ENCODE measurements at regions not wholly inside any gene's neighbourhood (a gene's known extent, or its start where the extent isn't known, plus 50 kb on each side); places are given as distances from the start of the nearest gene placed in this dataset.
"Not testable (repeated sequence)": the region's sequence is repeated elsewhere in the genome, so short reads cannot be mapped to it uniquely, and the experiment has no call there.

GRCh38 chr2:185522472-185522871 lies 216.1 kb upstream of the FSIP2 start:
- no peak overlapping the region for H3K9ac ChIP-seq (ENCODE audit: low read depth, low read length)
- H2AK5ac ChIP-seq (ENCODE audit: low read depth, low read length), result no peak overlapping the region
- H3K18ac ChIP-seq (ENCODE audit: low read depth, low read length), result no peak overlapping the region
- no peak overlapping the region for H3K4ac ChIP-seq (ENCODE audit: low read depth, low read length)
- no peak overlapping the region for H3K27ac ChIP-seq (ENCODE audit: insufficient read depth, low read length)
- no peak overlapping the region for H3K4me2 ChIP-seq (ENCODE audit: low read depth, low read length)
- intact Hi-C loops (cut with micrococcal nuclease), result no loop called here
- H3K14ac ChIP-seq (replicated peaks; ENCODE audit: low read depth, low read length), result no peak overlapping the region
- no peak overlapping the region for H4K91ac ChIP-seq (ENCODE audit: insufficient read depth, low read depth, low read length)
- in situ Hi-C loops (cut with MboI; ENCODE audit: low sequenced_read_pairs), result no loop called here
- no peaks in the 10 kb centered on the region for H3K9me1 ChIP-seq (ENCODE audit: insufficient read depth, low read length)
- H2BK15ac ChIP-seq (ENCODE audit: low read depth, low read length), result no peak overlapping the region
- no peaks in the 10 kb centered on the region for H3K27me3 ChIP-seq (ENCODE audit: control insufficient read depth, insufficient read depth, low read length)
- H4K5ac ChIP-seq (ENCODE audit: low read depth, low read length), result no peak overlapping the region
- H4K20me1 ChIP-seq (ENCODE audit: insufficient read depth, low read length), result no peaks in the 10 kb centered on the region
- H3K9me3 ChIP-seq (ENCODE audit: control insufficient read depth, insufficient read depth, low read length), result peaks cover 16% of the 10 kb centered on the region; the same call in 1 of the 2 replicates
- H3K4me3 ChIP-seq (ENCODE audit: insufficient read depth, low read depth, low read length), result no peak overlapping the region
- no peaks in the 10 kb centered on the region for H3K79me1 ChIP-seq (ENCODE audit: low read depth in 1 of 2, low read length in 2 of 2)
- H4K8ac ChIP-seq (ENCODE audit: low read depth in 2 of 2, low read length in 2 of 2), result no peak overlapping the region
- H2BK120ac ChIP-seq (ENCODE audit: low read depth, low read length), result no peak overlapping the region
- H2AFZ ChIP-seq (replicated peaks; ENCODE audit: low read length, poor library complexity), result no peak overlapping the region
- H3K23ac ChIP-seq (ENCODE audit: low read depth, low read length), result no peak overlapping the region
- no peak overlapping the region for H2BK20ac ChIP-seq (ENCODE audit: low read depth, low read length)
- H3K4me1 ChIP-seq (ENCODE audit: control insufficient read depth, insufficient read depth, low read length), result no peaks in the 10 kb centered on the region
- no peak overlapping the region for H2BK5ac ChIP-seq (ENCODE audit: low read depth, low read length, poor library complexity, severe bottlenecking)
- H3K36me3 ChIP-seq (ENCODE audit: control insufficient read depth, insufficient read depth, low read length), result no peaks in the 10 kb centered on the region
- CTCF ChIA-PET, result no interaction called here
- no peak overlapping the region for H2AK9ac ChIP-seq (replicated peaks; ENCODE audit: low read depth, low read length, poor library complexity)
- dilution Hi-C loops (cut with HindIII; ENCODE audit: low sequenced_read_pairs, unreplicated experiment), result no loop called here
- POLR2A ChIA-PET (ENCODE audit: unreplicated experiment), result no interaction called here
- ATAC-seq (ENCODE audit: low read depth) (no peak), DNase-seq (no peak)
- H3K56ac ChIP-seq (ENCODE audit: extremely low read depth, insufficient read depth, low read length), result no peak overlapping the region
- WGBS, 2 experiments (ENCODE audit: extremely low coverage in 2 of 2, insufficient read length in 1 of 2), result 45% methylated on average over 3 of the region's 6 CpGs; no CpG with 5 or more reads in 1 of the 2 experiments
- BruUV-seq (replicated peaks), result no TSS peak
- no peak for TF ChIP-seq MAFK (IDR thresholded peaks at IDR 0.05; ENCODE audit: low read depth, low read length)
- TF ChIP-seq RCOR1 (IDR thresholded peaks at IDR 0.05; ENCODE audit: insufficient replicate concordance, low read length), result no peak
- TF ChIP-seq, protein P1, sequence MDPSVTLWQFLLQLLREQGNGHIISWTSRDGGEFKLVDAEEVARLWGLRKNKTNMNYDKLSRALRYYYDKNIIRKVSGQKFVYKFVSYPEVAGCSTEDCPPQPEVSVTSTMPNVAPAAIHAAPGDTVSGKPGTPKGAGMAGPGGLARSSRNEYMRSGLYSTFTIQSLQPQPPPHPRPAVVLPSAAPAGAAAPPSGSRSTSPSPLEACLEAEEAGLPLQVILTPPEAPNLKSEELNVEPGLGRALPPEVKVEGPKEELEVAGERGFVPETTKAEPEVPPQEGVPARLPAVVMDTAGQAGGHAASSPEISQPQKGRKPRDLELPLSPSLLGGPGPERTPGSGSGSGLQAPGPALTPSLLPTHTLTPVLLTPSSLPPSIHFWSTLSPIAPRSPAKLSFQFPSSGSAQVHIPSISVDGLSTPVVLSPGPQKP (IDR thresholded peaks at IDR 0.05; ENCODE audit: borderline replicate concordance, low read depth, low read length), result no peak
- TF ChIP-seq SMC3 (IDR thresholded peaks at IDR 0.05; ENCODE audit: low read depth, low read length), result no peak
- TF ChIP-seq CEBPB (IDR thresholded peaks at IDR 0.05; ENCODE audit: low read depth, low read length), result no peak
- no peak for TF ChIP-seq RFX5 (IDR thresholded peaks at IDR 0.05; ENCODE audit: low read depth, low read length)
- no peak for TF ChIP-seq MAZ (IDR thresholded peaks at IDR 0.05; ENCODE audit: borderline replicate concordance, low read depth, low read length)
- TF ChIP-seq RAD21 (IDR thresholded peaks at IDR 0.05; ENCODE audit: low read length), result no peak
- no peak for TF ChIP-seq CHD1 (IDR thresholded peaks at IDR 0.05; ENCODE audit: low read depth, low read length)
- TF ChIP-seq FOS (IDR thresholded peaks at IDR 0.05; ENCODE audit: low read depth, low read length), result no peak

DNA sequence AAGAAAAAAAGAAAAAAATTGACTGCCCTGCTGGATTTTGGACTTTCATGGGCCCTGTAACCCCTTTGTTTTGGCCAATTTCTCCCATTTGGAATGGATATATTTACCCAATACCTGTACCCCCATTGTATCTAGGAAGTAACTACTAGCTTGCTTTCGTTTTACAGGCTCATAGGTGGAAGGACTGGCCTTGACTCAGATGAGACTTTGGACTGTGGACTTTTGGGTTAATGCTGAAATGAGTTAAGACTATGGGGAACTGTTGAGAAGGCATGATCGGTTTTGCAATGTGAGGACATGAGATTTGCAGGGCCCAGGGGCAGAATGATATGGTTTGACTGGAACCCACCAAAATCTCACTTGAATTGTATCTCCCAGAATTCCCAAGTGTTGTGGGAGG lies 214.4 kb upstream of the FSIP2 start:
- H3K18ac ChIP-seq (ENCODE audit: low read depth, low read length); in situ Hi-C loops (cut with MboI; ENCODE audit: low sequenced_read_pairs); CTCF ChIA-PET; H3K36me3 ChIP-seq (ENCODE audit: control insufficient read depth, insufficient read depth, low read length); H4K91ac ChIP-seq (ENCODE audit: insufficient read depth, low read depth, low read length); POLR2A ChIA-PET (ENCODE audit: unreplicated experiment); H2AFZ ChIP-seq (replicated peaks; ENCODE audit: low read length, poor library complexity); H2BK120ac ChIP-seq (ENCODE audit: low read depth, low read length); H3K4me3 ChIP-seq (ENCODE audit: insufficient read depth, low read depth, low read length); H3K79me1 ChIP-seq (ENCODE audit: low read depth in 1 of 2, low read length in 2 of 2); H2AK9ac ChIP-seq (replicated peaks; ENCODE audit: low read depth, low read length, poor library complexity); BruUV-seq (replicated peaks); H3K9me1 ChIP-seq (ENCODE audit: insufficient read depth, low read length); H3K9me3 ChIP-seq (ENCODE audit: control insufficient read depth, insufficient read depth, low read length); H3K4me1 ChIP-seq (ENCODE audit: control insufficient read depth, insufficient read depth, low read length); H2BK5ac ChIP-seq (ENCODE audit: low read depth, low read length, poor library complexity, severe bottlenecking); H3K27me3 ChIP-seq (ENCODE audit: control insufficient read depth, insufficient read depth, low read length); H4K5ac ChIP-seq (ENCODE audit: low read depth, low read length); H4K8ac ChIP-seq (ENCODE audit: low read depth in 2 of 2, low read length in 2 of 2); H3K14ac ChIP-seq (replicated peaks; ENCODE audit: low read depth, low read length); H3K9ac ChIP-seq (ENCODE audit: low read depth, low read length); intact Hi-C loops (cut with micrococcal nuclease); H3K23ac ChIP-seq (ENCODE audit: low read depth, low read length); H3K27ac ChIP-seq (ENCODE audit: insufficient read depth, low read length); dilution Hi-C loops (cut with HindIII; ENCODE audit: low sequenced_read_pairs, unreplicated experiment); H3K56ac ChIP-seq (ENCODE audit: extremely low read depth, insufficient read depth, low read length); H2AK5ac ChIP-seq (ENCODE audit: low read depth, low read length); H2BK20ac ChIP-seq (ENCODE audit: low read depth, low read length); H3K4me2 ChIP-seq (ENCODE audit: low read depth, low read length); ATAC-seq (ENCODE audit: low read depth); H4K20me1 ChIP-seq (ENCODE audit: insufficient read depth, low read length); H2BK15ac ChIP-seq (ENCODE audit: low read depth, low read length); H3K4ac ChIP-seq (ENCODE audit: low read depth, low read length); DNase-seq: not testable (repeated sequence)
- no CpG with 5 or more reads among the region's 2 CpGs for WGBS, 2 experiments (ENCODE audit: extremely low coverage in 2 of 2, insufficient read length in 1 of 2)

Data from IMR-90 (cell line).